H1 (cell line): ENCODE measurements at regions not wholly inside any gene's neighbourhood (a gene's known extent, or its start where the extent isn't known, plus 50 kb on each side); places are given as distances from the start of the nearest gene placed in this dataset.

Experiments
- E2F6 ChIP-seq: IDR thresholded peaks from 2 replicates; pipeline ENCODE4 v1.6.1; 2012; ENCODE audit warnings: inconsistent platforms
- SIN3A ChIP-seq, 2 experiments: IDR thresholded peaks in 1 of 2; conservative IDR thresholded peaks in 1 of 2; 2 replicates each; pipeline ENCODE4 v1.6.1; 2011 to 2012; ENCODE audit warnings: low read length in 2 of 2, improper control_type of control experiment in 1 of 2, low read depth in 1 of 2, mild to moderate bottlenecking in 1 of 2
- SP2 ChIP-seq: IDR thresholded peaks from 2 replicates; pipeline ENCODE4 v1.6.1; 2012; ENCODE audit warnings: mild to moderate bottlenecking, low read length, inconsistent platforms
- TAF7 ChIP-seq: optimal IDR thresholded peaks from 2 replicates; pipeline ENCODE3; 2011; ENCODE audit warnings: low read depth, mild to moderate bottlenecking, inconsistent platforms, low read length, moderate library complexity, borderline replicate concordance

DNA sequence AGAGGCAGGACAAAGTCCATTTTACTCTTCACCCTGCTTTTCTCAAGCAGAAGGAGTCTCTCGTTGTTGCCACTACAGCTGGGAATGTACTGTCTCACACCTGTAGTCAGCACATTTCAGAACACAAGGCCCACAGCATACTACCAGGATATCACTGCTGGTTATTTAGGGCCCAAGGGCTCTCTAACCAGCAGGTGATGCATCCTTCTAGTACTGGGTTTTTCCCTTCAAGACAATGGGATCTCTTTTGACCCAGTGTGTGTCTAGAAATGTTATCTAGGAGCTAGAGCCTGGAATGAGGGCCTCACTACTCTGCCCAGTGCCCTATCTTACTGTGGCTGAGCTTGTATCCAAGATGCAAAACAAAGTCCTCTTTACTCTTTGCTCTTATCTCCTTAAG, 235.1 kb upstream of the PRR16 start (continued):
- TF ChIP-seq E2F6 (no peak), TAF7 (no peak), SIN3A (conservative IDR thresholded peaks at IDR 0.05 in 1 of 2, IDR thresholded peaks at IDR 0.05 in 1 of 2; ENCODE audit: low read depth in 1 of 2, low read length in 2 of 2) (no peak), SP2 (no peak)
